ENCODE measurements at regions not wholly inside any gene's neighbourhood (a gene's known extent, or its start where the extent isn't known, plus 50 kb on each side); places are given as distances from the start of the nearest gene placed in this dataset.
"Not testable (repeated sequence)": the region's sequence is repeated elsewhere in the genome, so short reads cannot be mapped to it uniquely, and the experiment has no call there.

DNA sequence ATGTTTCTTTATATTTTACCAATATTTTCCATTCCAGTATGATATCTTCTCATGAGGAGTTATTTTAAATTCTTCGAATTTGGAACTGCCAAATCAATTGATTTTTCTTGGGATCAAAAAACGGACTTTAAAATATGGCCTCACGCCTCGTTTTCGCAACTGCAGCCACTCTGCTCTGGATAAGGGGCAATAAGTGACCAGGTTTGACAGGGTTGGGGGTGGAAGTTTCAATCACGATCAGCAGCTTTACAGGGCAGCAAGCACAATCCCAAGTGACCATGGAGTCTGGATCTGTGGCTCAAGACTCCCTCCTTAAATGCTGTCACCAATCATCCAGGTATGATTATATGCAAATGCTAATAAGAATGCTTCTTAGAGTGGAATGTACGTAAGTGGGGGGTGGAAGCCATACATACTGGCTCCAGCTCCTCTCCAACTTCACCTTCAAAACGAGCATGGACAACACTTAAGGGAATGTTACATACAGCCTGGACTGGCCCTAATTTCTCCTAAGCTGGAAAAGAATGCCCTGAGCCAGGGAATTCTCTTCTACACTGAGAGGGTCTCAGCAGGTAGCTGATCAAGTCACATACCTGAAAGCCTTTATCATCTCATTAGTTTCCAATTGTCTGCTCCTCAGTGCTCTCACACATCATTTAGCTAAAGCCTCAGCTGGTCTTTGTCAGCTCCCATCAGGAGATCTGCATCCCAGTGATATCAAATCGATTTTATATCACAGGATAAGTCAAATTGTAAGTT, 176.9 kb upstream of the DCAF8L1 start:
- intact Hi-C loops (cut with DNase I; ENCODE audit: low total_unique reads), result no loop called here
- WGBS, 2 donors, result 82 to 88% methylated on average over 8 to 9 of the region's 9 CpGs
- no peak for DNase-seq
- Histone ChIP-seq H3K4me1 (no peaks in the 10 kb centered on the region), H3K36me3 (ENCODE audit: low read depth, missing control alignments) (no peaks in the 10 kb centered on the region), H3K27me3 (no peaks in the 10 kb centered on the region), H3K27ac (no peak overlapping the region), H3K9me3 (no peaks in the 10 kb centered on the region), H3K4me3 (no peak overlapping the region)
- TF ChIP-seq POLR2A (IDR thresholded peaks at IDR 0.05), result no peak
- TF ChIP-seq, protein P1, sequence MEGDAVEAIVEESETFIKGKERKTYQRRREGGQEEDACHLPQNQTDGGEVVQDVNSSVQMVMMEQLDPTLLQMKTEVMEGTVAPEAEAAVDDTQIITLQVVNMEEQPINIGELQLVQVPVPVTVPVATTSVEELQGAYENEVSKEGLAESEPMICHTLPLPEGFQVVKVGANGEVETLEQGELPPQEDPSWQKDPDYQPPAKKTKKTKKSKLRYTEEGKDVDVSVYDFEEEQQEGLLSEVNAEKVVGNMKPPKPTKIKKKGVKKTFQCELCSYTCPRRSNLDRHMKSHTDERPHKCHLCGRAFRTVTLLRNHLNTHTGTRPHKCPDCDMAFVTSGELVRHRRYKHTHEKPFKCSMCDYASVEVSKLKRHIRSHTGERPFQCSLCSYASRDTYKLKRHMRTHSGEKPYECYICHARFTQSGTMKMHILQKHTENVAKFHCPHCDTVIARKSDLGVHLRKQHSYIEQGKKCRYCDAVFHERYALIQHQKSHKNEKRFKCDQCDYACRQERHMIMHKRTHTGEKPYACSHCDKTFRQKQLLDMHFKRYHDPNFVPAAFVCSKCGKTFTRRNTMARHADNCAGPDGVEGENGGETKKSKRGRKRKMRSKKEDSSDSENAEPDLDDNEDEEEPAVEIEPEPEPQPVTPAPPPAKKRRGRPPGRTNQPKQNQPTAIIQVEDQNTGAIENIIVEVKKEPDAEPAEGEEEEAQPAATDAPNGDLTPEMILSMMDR (IDR thresholded peaks at IDR 0.05), result no peak

DNA sequence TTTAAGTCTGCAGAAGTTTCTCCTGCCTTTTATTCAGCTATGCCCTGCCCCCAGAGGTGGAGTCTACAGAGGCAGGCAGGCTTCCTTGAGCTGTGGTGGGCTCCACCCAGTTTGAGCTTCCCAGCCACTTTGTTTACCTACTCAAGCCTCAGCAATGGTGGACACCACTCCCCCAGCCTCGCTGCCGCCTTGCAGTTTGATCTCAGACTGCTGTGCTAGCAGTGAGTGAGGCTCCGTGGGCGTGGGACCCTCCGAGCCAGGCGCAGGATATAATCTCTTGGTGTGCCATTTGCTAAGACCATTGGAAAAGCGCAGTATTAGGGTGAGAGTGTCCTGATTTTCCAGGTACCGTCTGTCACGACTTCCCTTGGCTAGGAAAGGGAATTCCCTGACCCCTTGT, 171.0 kb upstream of the DCAF8L1 start:
- H3K4me3 ChIP-seq; H3K27me3 ChIP-seq; H3K27ac ChIP-seq; H3K4me1 ChIP-seq; intact Hi-C loops (cut with DNase I; ENCODE audit: low total_unique reads); H3K9me3 ChIP-seq; DNase-seq; H3K36me3 ChIP-seq (ENCODE audit: low read depth, missing control alignments): not testable (repeated sequence)
- WGBS, 2 donors, result 99 to 100% methylated on average over 1 to 9 of the region's 9 CpGs

DNA sequence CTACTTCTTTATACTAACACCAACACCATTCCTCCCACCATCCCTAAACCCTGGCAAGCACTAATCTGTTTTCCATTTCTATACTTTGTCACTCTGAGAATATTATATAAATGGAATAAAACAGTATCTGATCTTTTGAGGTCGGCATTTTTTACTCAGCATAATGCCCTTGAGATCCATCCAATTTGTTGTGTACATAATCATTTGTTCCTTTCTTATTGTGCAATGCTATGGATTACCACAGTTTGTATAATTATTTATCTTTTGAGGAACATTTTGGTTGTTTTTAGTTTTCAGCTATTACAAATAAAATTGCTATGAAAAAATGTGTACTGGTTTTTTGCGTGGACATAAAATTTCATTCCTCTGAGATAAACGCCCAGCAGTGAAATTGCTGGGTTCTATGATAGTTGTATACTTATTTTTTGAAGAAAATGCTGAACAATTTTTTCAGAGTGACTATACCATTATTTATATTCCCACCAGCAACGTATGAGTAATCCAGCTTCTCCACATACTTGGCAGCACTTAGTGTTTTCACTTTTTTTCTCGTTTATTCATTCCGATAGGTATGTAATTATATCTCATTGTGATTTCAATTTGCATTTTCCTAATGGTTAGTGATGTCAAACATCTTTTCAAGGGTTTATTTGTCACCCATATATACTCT, 154.3 kb upstream of the DCAF8L1 start:
- Histone ChIP-seq H3K27ac (no peak overlapping the region), H3K4me1 (no peaks in the 10 kb centered on the region), H3K9me3 (no peaks in the 10 kb centered on the region), H3K27me3 (no peaks in the 10 kb centered on the region), H3K4me3 (no peak overlapping the region), H3K36me3 (ENCODE audit: low read depth, missing control alignments) (no peaks in the 10 kb centered on the region)
- no peak for TF ChIP-seq POLR2A (IDR thresholded peaks at IDR 0.05)
- TF ChIP-seq, protein P1 (IDR thresholded peaks at IDR 0.05), result no peak
- intact Hi-C loops (cut with DNase I; ENCODE audit: low total_unique reads), result no loop called here
- DNase-seq, result no peak
- WGBS, 2 donors, result 59 to 70% methylated on average over 6 of the region's 6 CpGs

DNA sequence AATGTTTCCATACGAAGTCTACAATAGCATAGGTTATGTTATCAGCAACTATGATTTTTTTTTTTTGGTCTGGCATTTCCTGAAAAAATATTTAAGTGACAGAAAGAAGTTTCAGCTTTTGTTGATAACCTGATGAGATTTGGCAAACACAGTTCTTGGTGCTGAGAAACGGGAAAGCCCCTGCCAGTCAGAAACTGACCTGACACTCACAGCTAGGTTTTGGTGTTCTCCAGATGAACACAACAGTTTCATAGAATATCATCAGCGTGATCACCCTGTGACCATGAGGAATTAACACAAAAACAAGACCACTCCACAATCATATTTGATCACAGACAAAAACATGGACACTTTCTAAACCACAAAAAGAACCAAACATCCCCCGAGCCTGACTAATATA, 152.5 kb upstream of the DCAF8L1 start:
- H3K36me3 ChIP-seq (ENCODE audit: low read depth, missing control alignments), result no peaks in the 10 kb centered on the region
- intact Hi-C loops (cut with DNase I; ENCODE audit: low total_unique reads), result no loop called here
- no peaks in the 10 kb centered on the region for H3K27me3 ChIP-seq
- no peaks in the 10 kb centered on the region for H3K4me1 ChIP-seq
- no peaks in the 10 kb centered on the region for H3K9me3 ChIP-seq
- no peak overlapping the region for H3K27ac ChIP-seq
- TF ChIP-seq POLR2A (IDR thresholded peaks at IDR 0.05), result no peak
- TF ChIP-seq, protein P1 (IDR thresholded peaks at IDR 0.05), result no peak
- H3K4me3 ChIP-seq, result no peak overlapping the region
- no peak for DNase-seq
- WGBS, 2 donors, result 52 to 65% methylated on average over 4 of the region's 4 CpGs

DNA sequence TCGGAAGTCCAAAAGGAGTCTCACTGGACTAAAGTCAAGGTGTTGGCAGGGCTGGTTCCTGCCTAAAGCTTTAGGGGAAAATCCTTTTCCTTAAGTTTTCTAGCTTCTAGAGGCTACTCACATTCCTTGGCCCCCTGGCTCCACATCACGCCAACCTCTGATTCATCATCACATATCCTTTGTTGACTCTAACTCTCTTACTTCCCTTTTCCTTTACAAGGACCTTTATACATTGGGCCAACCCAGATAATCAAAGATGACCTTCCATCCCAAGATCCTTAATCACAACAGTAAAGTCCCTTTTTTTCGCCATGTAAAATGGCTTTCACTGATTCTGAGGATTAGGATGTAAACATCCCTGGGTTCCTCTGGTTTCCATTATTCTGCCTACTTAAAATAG, 146.4 kb upstream of the DCAF8L1 start:
- no peaks in the 10 kb centered on the region for H3K9me3 ChIP-seq
- 94 to 97% methylated on average over 3 of the region's 3 CpGs for WGBS, 2 donors
- no peaks in the 10 kb centered on the region for H3K27me3 ChIP-seq
- no peak for DNase-seq
- no peaks in the 10 kb centered on the region for H3K4me1 ChIP-seq
- H3K27ac ChIP-seq, result no peak overlapping the region
- intact Hi-C loops (cut with DNase I; ENCODE audit: low total_unique reads), result no loop called here
- no peak for TF ChIP-seq POLR2A (IDR thresholded peaks at IDR 0.05)
- TF ChIP-seq, protein P1 (IDR thresholded peaks at IDR 0.05), result no peak
- no peak overlapping the region for H3K4me3 ChIP-seq
- no peaks in the 10 kb centered on the region for H3K36me3 ChIP-seq (ENCODE audit: low read depth, missing control alignments)

All from testis (tissue), 2 donors.